ENCODE measurements at regions not wholly inside any gene's neighbourhood (a gene's known extent, or its start where the extent isn't known, plus 50 kb on each side); places are given as distances from the start of the nearest gene placed in this dataset.
A peak's percentile ranks its signal among the peaks of the same experiment; 100 is the strongest.

GRCh38 chr15:98562331-98562937 is 85.9 kb upstream of the IGF1R start:
- Histone ChIP-seq H4K20me1 (ENCODE audit: insufficient read depth, low read length) (no peaks in the 10 kb centered on the region), H3K4me3 (ENCODE audit: low read depth, low read length, poor library complexity, severe bottlenecking) (no peak overlapping the region), H3K9me3 (ENCODE audit: low read length) (no peaks in the 10 kb centered on the region), H3K36me3 (ENCODE audit: insufficient read depth, low read length) (no peaks in the 10 kb centered on the region), H3K27ac (ENCODE audit: low read depth, low read length, poor library complexity, severe bottlenecking) (no peak overlapping the region), H3K27me3 (ENCODE audit: insufficient read depth, low read length) (no peaks in the 10 kb centered on the region), H3F3A (ENCODE audit: insufficient read depth, low read length) (no peaks in the 10 kb centered on the region), H3K9me2 (ENCODE audit: low read depth, low read length) (no peaks in the 10 kb centered on the region), H3K9ac (ENCODE audit: low read length) (no peak overlapping the region), H3K4me2 (ENCODE audit: low read length) (no peak overlapping the region), H3K4me1 (ENCODE audit: insufficient read depth, low read length, severe bottlenecking) (no peaks in the 10 kb centered on the region), H2AFZ (ENCODE audit: low read length) (no peak overlapping the region), H3K79me2 (ENCODE audit: insufficient read depth, low read length) (no peaks in the 10 kb centered on the region)
- TF ChIP-seq EZH2 (IDR thresholded peaks at IDR 0.05; ENCODE audit: borderline replicate concordance, low read length) (no peak), CTCF (IDR thresholded peaks at IDR 0.05; ENCODE audit: low read length) (no peak)

GRCh38 chr15:98565566-98565965 is 82.8 kb upstream of the IGF1R start:
- no peak for TF ChIP-seq EZH2 (IDR thresholded peaks at IDR 0.05; ENCODE audit: borderline replicate concordance, low read length)
- Histone ChIP-seq H2AFZ (ENCODE audit: low read length) (no peak overlapping the region), H3F3A (ENCODE audit: insufficient read depth, low read length) (no peaks in the 10 kb centered on the region)

GRCh38 chr15:98567951-98568350 is 80.4 kb upstream of the IGF1R start:
- Histone ChIP-seq H4K20me1 (ENCODE audit: insufficient read depth, low read length) (no peaks in the 10 kb centered on the region), H3K27ac (ENCODE audit: low read depth, low read length, poor library complexity, severe bottlenecking) (no peak overlapping the region), H3K36me3 (ENCODE audit: insufficient read depth, low read length) (no peaks in the 10 kb centered on the region), H2AFZ (ENCODE audit: low read length) (no peak overlapping the region), H3K4me2 (ENCODE audit: low read length) (no peak overlapping the region), H3K9me3 (ENCODE audit: low read length) (no peaks in the 10 kb centered on the region), H3K27me3 (ENCODE audit: insufficient read depth, low read length) (no peaks in the 10 kb centered on the region), H3F3A (ENCODE audit: insufficient read depth, low read length) (no peaks in the 10 kb centered on the region), H3K4me3 (ENCODE audit: low read depth, low read length, poor library complexity, severe bottlenecking) (no peak overlapping the region), H3K9ac (ENCODE audit: low read length) (no peak overlapping the region), H3K9me2 (ENCODE audit: low read depth, low read length) (no peaks in the 10 kb centered on the region), H3K4me1 (ENCODE audit: insufficient read depth, low read length, severe bottlenecking) (no peaks in the 10 kb centered on the region), H3K79me2 (ENCODE audit: insufficient read depth, low read length) (no peaks in the 10 kb centered on the region)
- TF ChIP-seq EZH2 (IDR thresholded peaks at IDR 0.05; ENCODE audit: borderline replicate concordance, low read length), result no peak

More at GRCh38 chr15:98565566-98565965, 82.8 kb upstream of the IGF1R start:
- no peak overlapping the region for H3K9ac ChIP-seq (ENCODE audit: low read length)
- H3K9me2 ChIP-seq (ENCODE audit: low read depth, low read length), result no peaks in the 10 kb centered on the region
- no peaks in the 10 kb centered on the region for H4K20me1 ChIP-seq (ENCODE audit: insufficient read depth, low read length)
- no peak overlapping the region for H3K4me2 ChIP-seq (ENCODE audit: low read length)
- H3K79me2 ChIP-seq (ENCODE audit: insufficient read depth, low read length), result no peaks in the 10 kb centered on the region
- no peak overlapping the region for H3K4me3 ChIP-seq (ENCODE audit: low read depth, low read length, poor library complexity, severe bottlenecking)
- H3K9me3 ChIP-seq (ENCODE audit: low read length), result no peaks in the 10 kb centered on the region
- H3K27me3 ChIP-seq (ENCODE audit: insufficient read depth, low read length), result no peaks in the 10 kb centered on the region
- no peaks in the 10 kb centered on the region for H3K4me1 ChIP-seq (ENCODE audit: insufficient read depth, low read length, severe bottlenecking)
- no peak overlapping the region for H3K27ac ChIP-seq (ENCODE audit: low read depth, low read length, poor library complexity, severe bottlenecking)
- H3K36me3 ChIP-seq (ENCODE audit: insufficient read depth, low read length), result no peaks in the 10 kb centered on the region

- Histone ChIP-seq H3K27me3 (ENCODE audit: insufficient read depth, low read length) (no peaks in the 10 kb centered on the region), H2AFZ (ENCODE audit: low read length) (no peak overlapping the region), H3K79me2 (ENCODE audit: insufficient read depth, low read length) (no peaks in the 10 kb centered on the region), H3K27ac (ENCODE audit: low read depth, low read length, poor library complexity, severe bottlenecking) (no peak overlapping the region), H3K4me3 (ENCODE audit: low read depth, low read length, poor library complexity, severe bottlenecking) (no peak overlapping the region), H4K20me1 (ENCODE audit: insufficient read depth, low read length) (no peaks in the 10 kb centered on the region), H3K4me1 (ENCODE audit: insufficient read depth, low read length, severe bottlenecking) (no peaks in the 10 kb centered on the region), H3K36me3 (ENCODE audit: insufficient read depth, low read length) (no peaks in the 10 kb centered on the region), H3K4me2 (ENCODE audit: low read length) (no peak overlapping the region), H3K9me3 (ENCODE audit: low read length) (no peaks in the 10 kb centered on the region), H3K9me2 (ENCODE audit: low read depth, low read length) (no peaks in the 10 kb centered on the region), H3K9ac (ENCODE audit: low read length) (no peak overlapping the region), H3F3A (ENCODE audit: insufficient read depth, low read length) (no peaks in the 10 kb centered on the region)
- TF ChIP-seq EZH2 (IDR thresholded peaks at IDR 0.05; ENCODE audit: borderline replicate concordance, low read length), result no peak
- peak; percentile 5; the same call in 1 of the 2 replicates for TF ChIP-seq CTCF (IDR thresholded peaks at IDR 0.05; ENCODE audit: low read length)
Measured at GRCh38 chr15:98568382-98569017, 79.8 kb upstream of the IGF1R start.
